Keratinocyte (primary cell): ENCODE measurements at regions not wholly inside any gene's neighbourhood (a gene's known extent, or its start where the extent isn't known, plus 50 kb on each side); places are given as distances from the start of the nearest gene placed in this dataset.

ENCODE experiments used
- CTCF ChIP-seq, 3 experiments: IDR thresholded peaks in 1 of 3; conservative IDR thresholded peaks in 1 of 3; optimal IDR thresholded peaks in 1 of 3; 2 replicates in 2 of 3; 3 replicates in 1 of 3; pipeline versions ENCODE3 to v1.5.1; 2011; ENCODE audit warnings: low read length in 3 of 3, mild to moderate bottlenecking in 3 of 3, moderate library complexity in 2 of 3, control low read depth in 1 of 3, inconsistent platforms in 1 of 3; ENCODE audit not compliant: insufficient read depth in 2 of 3; ENCODE audit errors: extremely low read depth in 1 of 3
- EZH2 ChIP-seq: IDR thresholded peaks from one replicate; pipeline ENCODE4 v1.6.1; 2012; ENCODE audit warnings: inconsistent platforms, mild to moderate bottlenecking, low read length, moderate library complexity

- TF ChIP-seq CTCF (optimal IDR thresholded peaks at IDR 0.05 in 1 of 3, IDR thresholded peaks at IDR 0.05 in 1 of 3, conservative IDR thresholded peaks at IDR 0.05 in 1 of 3; ENCODE audit: extremely low read depth in 1 of 3, insufficient read depth in 2 of 3, low read length in 3 of 3) (no peak), EZH2 (no peak)
Observed at GRCh38 chr12:92055877-92056276, 89.8 kb downstream of the BTG1 start.
